ENCODE measurements at regions not wholly inside any gene's neighbourhood (a gene's known extent, or its start where the extent isn't known, plus 50 kb on each side); places are given as distances from the start of the nearest gene placed in this dataset.

DNA sequence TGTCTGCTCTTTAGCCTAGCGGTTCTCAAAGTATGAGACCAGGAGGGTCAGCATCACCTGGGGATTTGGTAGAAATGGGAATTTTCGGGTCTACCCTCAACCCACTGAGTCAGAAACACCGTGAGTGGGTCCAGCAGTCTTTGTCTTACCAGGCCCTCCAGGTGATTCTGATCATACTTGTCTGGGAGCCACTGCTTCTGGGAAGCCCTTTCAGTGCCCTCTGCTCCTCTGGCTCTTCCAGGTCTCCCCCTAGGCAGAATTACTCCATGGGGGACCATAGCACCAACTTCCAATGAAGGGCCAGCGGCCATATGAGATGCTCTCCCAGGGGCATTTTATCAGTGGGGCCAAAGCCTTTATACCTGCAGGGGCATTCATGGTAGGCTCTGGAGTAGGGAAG is 81.0 kb upstream of the ETV3 start:
- ChIA-PET POLR2A (no interaction called here), CTCF (no interaction called here)
- ATAC-seq (no peak), DNase-seq (ENCODE audit: low read depth, low spot score) (no peak)
- intact Hi-C loops (cut with micrococcal nuclease; ENCODE audit: unreplicated experiment) (no loop called here), in situ Hi-C loops (cut with HindIII; ENCODE audit: low pct_unique_long_range_greater_than_20kb, low sequenced_read_pairs) (no loop called here)
- peaks cover 9% of the 10 kb centered on the region for H3K27me3 ChIP-seq (ENCODE audit: control insufficient read depth, insufficient read depth, low read length)
- no peaks in the 10 kb centered on the region for H3K4me1 ChIP-seq (ENCODE audit: control insufficient read depth, insufficient read depth, low read length)
- BruUV-seq (replicated peaks) = no TSS peak
- H3K4me3 ChIP-seq (ENCODE audit: low read depth in 2 of 2, low read length in 2 of 2) = no peak overlapping the region
- no peaks in the 10 kb centered on the region for H3K36me3 ChIP-seq (ENCODE audit: control insufficient read depth, insufficient read depth, low read length)
- no peak for TF ChIP-seq TCF7L2 (IDR thresholded peaks at IDR 0.05; ENCODE audit: low read depth, low read length)
- no peak for TF ChIP-seq SIN3A (IDR thresholded peaks at IDR 0.05; ENCODE audit: borderline replicate concordance, insufficient read depth, low read depth, low read length)
- TF ChIP-seq POLR2AphosphoS5 (IDR thresholded peaks at IDR 0.05; ENCODE audit: low read depth, low read length) = no peak
- TF ChIP-seq, protein P1, sequence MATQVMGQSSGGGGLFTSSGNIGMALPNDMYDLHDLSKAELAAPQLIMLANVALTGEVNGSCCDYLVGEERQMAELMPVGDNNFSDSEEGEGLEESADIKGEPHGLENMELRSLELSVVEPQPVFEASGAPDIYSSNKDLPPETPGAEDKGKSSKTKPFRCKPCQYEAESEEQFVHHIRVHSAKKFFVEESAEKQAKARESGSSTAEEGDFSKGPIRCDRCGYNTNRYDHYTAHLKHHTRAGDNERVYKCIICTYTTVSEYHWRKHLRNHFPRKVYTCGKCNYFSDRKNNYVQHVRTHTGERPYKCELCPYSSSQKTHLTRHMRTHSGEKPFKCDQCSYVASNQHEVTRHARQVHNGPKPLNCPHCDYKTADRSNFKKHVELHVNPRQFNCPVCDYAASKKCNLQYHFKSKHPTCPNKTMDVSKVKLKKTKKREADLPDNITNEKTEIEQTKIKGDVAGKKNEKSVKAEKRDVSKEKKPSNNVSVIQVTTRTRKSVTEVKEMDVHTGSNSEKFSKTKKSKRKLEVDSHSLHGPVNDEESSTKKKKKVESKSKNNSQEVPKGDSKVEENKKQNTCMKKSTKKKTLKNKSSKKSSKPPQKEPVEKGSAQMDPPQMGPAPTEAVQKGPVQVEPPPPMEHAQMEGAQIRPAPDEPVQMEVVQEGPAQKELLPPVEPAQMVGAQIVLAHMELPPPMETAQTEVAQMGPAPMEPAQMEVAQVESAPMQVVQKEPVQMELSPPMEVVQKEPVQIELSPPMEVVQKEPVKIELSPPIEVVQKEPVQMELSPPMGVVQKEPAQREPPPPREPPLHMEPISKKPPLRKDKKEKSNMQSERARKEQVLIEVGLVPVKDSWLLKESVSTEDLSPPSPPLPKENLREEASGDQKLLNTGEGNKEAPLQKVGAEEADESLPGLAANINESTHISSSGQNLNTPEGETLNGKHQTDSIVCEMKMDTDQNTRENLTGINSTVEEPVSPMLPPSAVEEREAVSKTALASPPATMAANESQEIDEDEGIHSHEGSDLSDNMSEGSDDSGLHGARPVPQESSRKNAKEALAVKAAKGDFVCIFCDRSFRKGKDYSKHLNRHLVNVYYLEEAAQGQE (IDR thresholded peaks at IDR 0.05; ENCODE audit: insufficient read depth in 1 of 2, low read depth in 2 of 2, low read length in 1 of 2) = no peak
- TF ChIP-seq, protein P2, sequence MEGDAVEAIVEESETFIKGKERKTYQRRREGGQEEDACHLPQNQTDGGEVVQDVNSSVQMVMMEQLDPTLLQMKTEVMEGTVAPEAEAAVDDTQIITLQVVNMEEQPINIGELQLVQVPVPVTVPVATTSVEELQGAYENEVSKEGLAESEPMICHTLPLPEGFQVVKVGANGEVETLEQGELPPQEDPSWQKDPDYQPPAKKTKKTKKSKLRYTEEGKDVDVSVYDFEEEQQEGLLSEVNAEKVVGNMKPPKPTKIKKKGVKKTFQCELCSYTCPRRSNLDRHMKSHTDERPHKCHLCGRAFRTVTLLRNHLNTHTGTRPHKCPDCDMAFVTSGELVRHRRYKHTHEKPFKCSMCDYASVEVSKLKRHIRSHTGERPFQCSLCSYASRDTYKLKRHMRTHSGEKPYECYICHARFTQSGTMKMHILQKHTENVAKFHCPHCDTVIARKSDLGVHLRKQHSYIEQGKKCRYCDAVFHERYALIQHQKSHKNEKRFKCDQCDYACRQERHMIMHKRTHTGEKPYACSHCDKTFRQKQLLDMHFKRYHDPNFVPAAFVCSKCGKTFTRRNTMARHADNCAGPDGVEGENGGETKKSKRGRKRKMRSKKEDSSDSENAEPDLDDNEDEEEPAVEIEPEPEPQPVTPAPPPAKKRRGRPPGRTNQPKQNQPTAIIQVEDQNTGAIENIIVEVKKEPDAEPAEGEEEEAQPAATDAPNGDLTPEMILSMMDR (IDR thresholded peaks at IDR 0.05) = no peak
- no peak overlapping the region for H3K27ac ChIP-seq (ENCODE audit: low read length)
- no peaks in the 10 kb centered on the region for H3K9me3 ChIP-seq (ENCODE audit: control insufficient read depth, insufficient read depth, low read depth, low read length)

DNA sequence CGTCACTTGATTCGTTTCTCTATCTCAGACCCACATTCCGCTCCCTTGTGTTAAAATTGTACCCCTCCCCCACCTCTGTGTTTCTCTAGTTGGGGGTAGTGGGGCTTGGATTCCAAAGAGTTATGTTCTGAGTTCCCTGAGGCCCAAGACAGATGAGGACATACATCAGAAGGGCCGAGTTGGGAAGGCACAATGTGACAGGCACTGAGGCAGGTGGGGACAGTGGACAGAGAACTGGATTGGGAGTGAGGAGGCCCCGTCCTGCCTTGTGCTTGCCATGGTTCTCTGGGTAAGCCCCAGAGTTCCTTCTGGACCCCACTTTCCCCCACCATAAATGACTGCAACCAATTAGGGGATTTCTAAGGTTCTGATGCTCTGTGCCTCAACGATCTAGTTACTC is 80.5 kb upstream of the ETV3 start:
- in situ Hi-C loops (cut with HindIII; ENCODE audit: low pct_unique_long_range_greater_than_20kb, low sequenced_read_pairs) = no loop called here
- POLR2A ChIA-PET = no interaction called here

More for the DNA sequence above, 80.5 kb upstream of the ETV3 start:
- no peaks in the 10 kb centered on the region for H3K4me1 ChIP-seq (ENCODE audit: control insufficient read depth, insufficient read depth, low read length)
- no peak for TF ChIP-seq SIN3A (IDR thresholded peaks at IDR 0.05; ENCODE audit: borderline replicate concordance, insufficient read depth, low read depth, low read length)
- no peak for TF ChIP-seq POLR2AphosphoS5 (IDR thresholded peaks at IDR 0.05; ENCODE audit: low read depth, low read length)
- TF ChIP-seq, protein P1 (IDR thresholded peaks at IDR 0.05; ENCODE audit: insufficient read depth in 1 of 2, low read depth in 2 of 2, low read length in 1 of 2) = no peak
- TF ChIP-seq TCF7L2 (IDR thresholded peaks at IDR 0.05; ENCODE audit: low read depth, low read length) = no peak
- TF ChIP-seq, protein P2 (IDR thresholded peaks at IDR 0.05) = no peak
- H3K36me3 ChIP-seq (ENCODE audit: control insufficient read depth, insufficient read depth, low read length) = no peaks in the 10 kb centered on the region
- BruUV-seq (replicated peaks) = no TSS peak
- CTCF ChIA-PET = no interaction called here
- ATAC-seq (no peak), DNase-seq (ENCODE audit: low read depth, low spot score) (no peak)
- H3K4me3 ChIP-seq (ENCODE audit: low read depth in 2 of 2, low read length in 2 of 2) = no peak overlapping the region
- H3K27me3 ChIP-seq (ENCODE audit: control insufficient read depth, insufficient read depth, low read length) = peaks cover 9% of the 10 kb centered on the region
- H3K9me3 ChIP-seq (ENCODE audit: control insufficient read depth, insufficient read depth, low read depth, low read length) = no peaks in the 10 kb centered on the region
- intact Hi-C loops (cut with micrococcal nuclease; ENCODE audit: unreplicated experiment) = no loop called here
- no peak overlapping the region for H3K27ac ChIP-seq (ENCODE audit: low read length)
